MM.1S (cell line): ENCODE measurements at regions not wholly inside any gene's neighbourhood (a gene's known extent, or its start where the extent isn't known, plus 50 kb on each side); places are given as distances from the start of the nearest gene placed in this dataset.

ENCODE experiments used
- DNase-seq: peaks from one replicate; pipeline ENCODE4 v3.0.0-alpha.2; 2015
- H2AFZ ChIP-seq: fragments of 300-600 bp; sonication (generic); 2 replicates; pipeline ENCODE4 v1.6.0; 2016; ENCODE audit warnings: antibody characterized with exemption, low read length
- H3F3A ChIP-seq: fragments of 300-600 bp; sonication (generic); 2 replicates; pipeline ENCODE4 v1.6.1; 2016; ENCODE audit warnings: mild to moderate bottlenecking, antibody characterized with exemption, low read length, moderate library complexity, mixed read lengths; ENCODE audit not compliant: insufficient read depth
- H3K27ac ChIP-seq: fragments of 300-600 bp; sonication (generic); 2 replicates; pipeline ENCODE4 v1.5.1; 2016; ENCODE audit warnings: mild to moderate bottlenecking, low read length
- H3K27me3 ChIP-seq: fragments of 300-600 bp; sonication (generic); replicated peaks from 2 replicates; pipeline ENCODE4 v1.6.0; 2016; ENCODE audit warnings: low read length; ENCODE audit not compliant: insufficient read depth
- H3K36me3 ChIP-seq: fragments of 300-600 bp; sonication (generic); replicated peaks from 2 replicates; pipeline ENCODE4 v1.6.1; 2016; ENCODE audit warnings: mild to moderate bottlenecking, low read length, mixed read lengths; ENCODE audit not compliant: insufficient read depth
- H3K4me1 ChIP-seq: fragments of 300-600 bp; sonication (generic); 2 replicates; pipeline ENCODE4 v1.6.1; 2016; ENCODE audit warnings: low read length, mixed read lengths
- H3K4me2 ChIP-seq: fragments of 300-600 bp; sonication (generic); 2 replicates; pipeline ENCODE4 v1.6.0; 2016; ENCODE audit warnings: low read depth, low read length
- H3K4me3 ChIP-seq: fragments of 300-600 bp; sonication (generic); 2 replicates; pipeline ENCODE4 v1.5.1; 2016; ENCODE audit warnings: low read length, mixed read lengths
- H3K79me2 ChIP-seq: fragments of 300-600 bp; sonication (generic); 2 replicates; pipeline ENCODE4 v1.6.1; 2016; ENCODE audit warnings: mixed run types, low read length, mixed read lengths
- H3K9ac ChIP-seq: fragments of 300-600 bp; sonication (generic); 2 replicates; pipeline ENCODE4 v1.6.1; 2016; ENCODE audit warnings: low read length, mixed read lengths
- H3K9me2 ChIP-seq: fragments of 300-600 bp; sonication (generic); replicated peaks from 2 replicates; pipeline ENCODE4 v1.6.1; 2016; ENCODE audit warnings: mild to moderate bottlenecking, low read length, mixed read lengths; ENCODE audit not compliant: insufficient read depth
- H3K9me3 ChIP-seq: fragments of 300-600 bp; sonication (generic); replicated peaks from 2 replicates; pipeline ENCODE4 v1.6.1; 2016; ENCODE audit warnings: mild to moderate bottlenecking, low read length, mixed read lengths; ENCODE audit not compliant: insufficient read depth
- H4K20me1 ChIP-seq: fragments of 300-600 bp; sonication (generic); 2 replicates; pipeline ENCODE4 v1.6.1; 2016; ENCODE audit warnings: mild to moderate bottlenecking, low read length, moderate library complexity, mixed read lengths; ENCODE audit not compliant: insufficient read depth
- CTCF ChIP-seq: fragments of 300-600 bp; sonication (generic); IDR thresholded peaks from 2 replicates; pipeline ENCODE4 v1.5.1; 2016; ENCODE audit warnings: antibody characterized with exemption, low read length, mixed read lengths
- EZH2 ChIP-seq: fragments of 300-600 bp; sonication (generic); optimal IDR thresholded peaks from 2 replicates; pipeline ENCODE3; 2017; ENCODE audit warnings: low read depth, mild to moderate bottlenecking, antibody characterized with exemption, low read length, mixed read lengths
- EZH2phosphoT487 ChIP-seq: fragments of 300-600 bp; sonication (generic); IDR thresholded peaks from 2 replicates; pipeline ENCODE4 v1.6.1; 2018; ENCODE audit warnings: antibody characterized with exemption, low read length

DNA sequence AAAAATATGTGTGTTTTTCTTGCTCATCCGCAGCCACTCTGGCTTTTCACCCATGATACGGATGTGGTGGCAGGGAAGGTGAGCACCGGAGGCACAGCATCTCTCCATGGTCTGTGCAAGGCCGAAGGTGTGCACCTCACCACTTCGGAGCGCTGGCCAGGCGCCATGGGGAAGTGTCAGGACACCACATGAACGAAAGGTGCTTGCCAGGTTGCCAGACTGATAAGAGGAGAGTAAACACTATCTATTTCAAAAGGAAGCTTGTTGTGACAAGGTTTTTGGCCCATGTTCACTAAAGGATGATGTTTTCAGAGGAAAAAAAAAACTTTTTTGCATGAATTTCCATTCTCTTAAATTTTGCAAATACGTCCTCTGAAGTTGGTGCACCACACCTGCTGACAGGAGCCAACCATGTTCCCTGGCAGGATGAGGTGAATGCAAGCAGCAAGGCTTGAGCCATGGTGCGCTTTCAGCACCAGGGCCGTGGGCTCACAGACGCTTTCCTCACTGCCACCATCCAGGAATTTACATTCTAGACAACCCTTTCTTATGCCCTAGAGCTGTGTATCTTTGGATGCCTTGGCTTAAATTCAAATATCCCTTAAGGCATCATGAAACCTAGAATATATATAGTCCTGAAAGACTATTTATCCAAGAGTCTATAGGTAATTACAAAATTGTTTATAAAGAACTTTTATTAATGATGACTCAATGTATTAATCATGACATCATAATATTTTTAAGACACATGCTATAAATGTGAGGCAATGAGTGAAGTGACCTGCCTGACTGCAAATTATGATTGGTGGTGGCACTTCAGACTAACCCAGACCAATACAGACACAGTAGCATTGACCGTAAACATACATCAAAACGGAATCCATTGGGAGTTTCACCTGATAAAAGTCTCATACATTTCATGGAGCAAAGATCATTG, 234.5 kb downstream of the TFAP2A start:
- no peak for TF ChIP-seq CTCF
- TF ChIP-seq EZH2phosphoT487 = no peak
- TF ChIP-seq EZH2 = no peak
- no peaks in the 10 kb centered on the region for H4K20me1 ChIP-seq
- no peak overlapping the region for H3K27ac ChIP-seq
- DNase-seq = no peak
- no peak overlapping the region for H2AFZ ChIP-seq
- no peaks in the 10 kb centered on the region for H3K9me2 ChIP-seq
- H3K27me3 ChIP-seq = no peaks in the 10 kb centered on the region
- no peak overlapping the region for H3K9ac ChIP-seq
- H3K4me3 ChIP-seq = no peak overlapping the region
- no peak overlapping the region for H3K4me2 ChIP-seq
- no peaks in the 10 kb centered on the region for H3K79me2 ChIP-seq
- H3K9me3 ChIP-seq = no peaks in the 10 kb centered on the region
- H3K36me3 ChIP-seq = no peaks in the 10 kb centered on the region
- no peaks in the 10 kb centered on the region for H3K4me1 ChIP-seq
- H3F3A ChIP-seq = no peaks in the 10 kb centered on the region

- no peak for DNase-seq
- Histone ChIP-seq H3K27me3 (no peaks in the 10 kb centered on the region), H2AFZ (no peak overlapping the region), H3K9ac (no peak overlapping the region), H3K36me3 (no peaks in the 10 kb centered on the region), H3K4me3 (no peak overlapping the region), H4K20me1 (no peaks in the 10 kb centered on the region), H3F3A (no peaks in the 10 kb centered on the region), H3K9me3 (no peaks in the 10 kb centered on the region), H3K27ac (no peak overlapping the region), H3K4me1 (no peaks in the 10 kb centered on the region), H3K9me2 (no peaks in the 10 kb centered on the region), H3K79me2 (no peaks in the 10 kb centered on the region), H3K4me2 (no peak overlapping the region)
- TF ChIP-seq CTCF (no peak), EZH2phosphoT487 (no peak), EZH2 (no peak)
Observed at GRCh38 chr6:10177704-10178103, 237.2 kb downstream of the TFAP2A start.

DNA sequence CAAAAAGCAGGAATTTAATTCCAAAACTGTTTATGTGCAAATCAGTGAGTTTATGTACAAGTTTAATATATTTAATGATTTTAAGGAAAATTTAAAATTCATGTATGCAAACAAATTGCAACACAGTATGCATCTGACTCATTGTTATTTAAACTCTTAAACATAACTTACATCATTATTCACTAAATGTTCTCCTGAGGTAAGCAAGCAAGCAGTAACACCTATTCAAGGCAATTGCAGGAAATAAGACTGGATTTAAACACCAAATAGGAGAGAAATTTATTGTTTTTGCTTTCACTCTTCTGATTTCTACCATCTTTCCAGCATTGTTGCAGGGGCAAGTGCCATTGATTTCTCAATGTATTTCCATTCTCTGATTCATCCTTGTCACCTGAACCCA, 239.5 kb downstream of the TFAP2A start:
- H3K9me3 ChIP-seq = no peaks in the 10 kb centered on the region
- H4K20me1 ChIP-seq = no peaks in the 10 kb centered on the region
- no peaks in the 10 kb centered on the region for H3K27me3 ChIP-seq
- H2AFZ ChIP-seq = no peak overlapping the region
- no peak for DNase-seq
- no peak overlapping the region for H3K9ac ChIP-seq
- H3K27ac ChIP-seq = no peak overlapping the region
- H3K9me2 ChIP-seq = no peaks in the 10 kb centered on the region
- H3K36me3 ChIP-seq = no peaks in the 10 kb centered on the region
- H3F3A ChIP-seq = no peaks in the 10 kb centered on the region
- TF ChIP-seq EZH2 (no peak), EZH2phosphoT487 (no peak), CTCF (no peak)
- no peak overlapping the region for H3K4me3 ChIP-seq
- H3K79me2 ChIP-seq = no peaks in the 10 kb centered on the region
- H3K4me2 ChIP-seq = no peak overlapping the region
- no peaks in the 10 kb centered on the region for H3K4me1 ChIP-seq
